SK-N-SH (cell line): ENCODE measurements at regions not wholly inside any gene's neighbourhood (a gene's known extent, or its start where the extent isn't known, plus 50 kb on each side); places are given as distances from the start of the nearest gene placed in this dataset.

ENCODE experiments used
- RFX5 ChIP-seq: IDR thresholded peaks from 2 replicates; pipeline ENCODE4 v1.6.1; 2012; ENCODE audit warnings: mild to moderate bottlenecking, improper control_type of control experiment, low read length
- TEAD4 ChIP-seq: IDR thresholded peaks from 2 replicates; pipeline ENCODE4 v1.4.0; 2012; ENCODE audit warnings: mild to moderate bottlenecking, borderline replicate concordance; ENCODE audit not compliant: insufficient read depth
- TF ChIP-seq, protein P1 (sequence below): fragments of 200-600 bp; sonication (generic); IDR thresholded peaks from 2 replicates; pipeline ENCODE4 v1.6.1; 2017; ENCODE audit warnings: antibody characterized with exemption, mild to moderate bottlenecking, moderate library complexity

- no peak for TF ChIP-seq TEAD4
- TF ChIP-seq, protein P1, sequence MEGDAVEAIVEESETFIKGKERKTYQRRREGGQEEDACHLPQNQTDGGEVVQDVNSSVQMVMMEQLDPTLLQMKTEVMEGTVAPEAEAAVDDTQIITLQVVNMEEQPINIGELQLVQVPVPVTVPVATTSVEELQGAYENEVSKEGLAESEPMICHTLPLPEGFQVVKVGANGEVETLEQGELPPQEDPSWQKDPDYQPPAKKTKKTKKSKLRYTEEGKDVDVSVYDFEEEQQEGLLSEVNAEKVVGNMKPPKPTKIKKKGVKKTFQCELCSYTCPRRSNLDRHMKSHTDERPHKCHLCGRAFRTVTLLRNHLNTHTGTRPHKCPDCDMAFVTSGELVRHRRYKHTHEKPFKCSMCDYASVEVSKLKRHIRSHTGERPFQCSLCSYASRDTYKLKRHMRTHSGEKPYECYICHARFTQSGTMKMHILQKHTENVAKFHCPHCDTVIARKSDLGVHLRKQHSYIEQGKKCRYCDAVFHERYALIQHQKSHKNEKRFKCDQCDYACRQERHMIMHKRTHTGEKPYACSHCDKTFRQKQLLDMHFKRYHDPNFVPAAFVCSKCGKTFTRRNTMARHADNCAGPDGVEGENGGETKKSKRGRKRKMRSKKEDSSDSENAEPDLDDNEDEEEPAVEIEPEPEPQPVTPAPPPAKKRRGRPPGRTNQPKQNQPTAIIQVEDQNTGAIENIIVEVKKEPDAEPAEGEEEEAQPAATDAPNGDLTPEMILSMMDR: no peak
- no peak for TF ChIP-seq RFX5
Observed at GRCh38 chr2:234320066-234320465, 176.8 kb downstream of the ARL4C start.
